GM19035 (cell line): ENCODE measurements at regions not wholly inside any gene's neighbourhood (a gene's known extent, or its start where the extent isn't known, plus 50 kb on each side); places are given as distances from the start of the nearest gene placed in this dataset.
A peak's percentile ranks its signal among the peaks of the same experiment; 100 is the strongest.

Source experiments
- ATAC-seq: cut with Tn5 transposase; IDR thresholded peaks from one replicate; pipeline ENCODE4 v1.9.1; 2021; ENCODE audit not compliant: unreplicated experiment

GRCh38 chr10:3850999-3851937 is 66.3 kb upstream of the KLF6 start:
- ATAC-seq: no peak

DNA sequence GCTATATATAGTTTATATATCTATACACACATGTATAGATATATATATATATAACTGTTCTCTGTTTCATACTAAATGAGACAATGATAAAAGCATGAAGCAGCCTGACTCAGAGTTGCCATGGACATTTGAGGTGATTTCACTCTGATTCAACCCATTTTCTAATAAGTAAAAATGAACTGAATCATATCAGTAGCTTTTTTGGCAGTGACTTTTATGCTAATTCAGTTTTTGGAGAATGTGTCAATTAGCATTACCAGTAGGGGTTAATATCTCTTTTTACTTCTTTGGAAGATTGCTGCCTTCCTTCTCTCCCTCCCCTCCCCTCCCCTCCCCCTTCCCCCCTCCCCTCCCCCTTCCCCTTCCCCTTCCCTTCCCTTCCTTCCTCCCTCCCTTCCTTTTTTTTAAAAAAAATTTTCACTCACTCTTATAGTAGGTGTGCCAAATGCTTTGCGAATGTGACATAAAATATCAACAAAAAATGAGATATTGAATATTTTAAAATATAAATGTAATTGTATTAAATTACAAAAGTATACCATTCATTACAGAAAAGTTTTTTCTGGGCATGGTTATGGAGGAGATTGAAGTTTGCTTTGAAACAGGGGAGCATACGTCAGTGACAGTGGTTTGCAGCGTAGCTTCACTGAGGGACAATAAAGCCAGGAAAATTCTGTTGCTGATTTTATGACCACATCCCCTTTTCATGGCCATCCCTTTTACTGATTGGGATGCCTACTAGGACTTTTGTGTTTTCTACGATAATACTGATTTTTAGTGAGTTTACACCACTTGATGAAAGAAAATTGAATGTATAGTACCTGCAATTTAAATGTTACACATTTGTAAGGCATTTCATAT is 64.0 kb upstream of the KLF6 start:
- no peak for ATAC-seq

DNA sequence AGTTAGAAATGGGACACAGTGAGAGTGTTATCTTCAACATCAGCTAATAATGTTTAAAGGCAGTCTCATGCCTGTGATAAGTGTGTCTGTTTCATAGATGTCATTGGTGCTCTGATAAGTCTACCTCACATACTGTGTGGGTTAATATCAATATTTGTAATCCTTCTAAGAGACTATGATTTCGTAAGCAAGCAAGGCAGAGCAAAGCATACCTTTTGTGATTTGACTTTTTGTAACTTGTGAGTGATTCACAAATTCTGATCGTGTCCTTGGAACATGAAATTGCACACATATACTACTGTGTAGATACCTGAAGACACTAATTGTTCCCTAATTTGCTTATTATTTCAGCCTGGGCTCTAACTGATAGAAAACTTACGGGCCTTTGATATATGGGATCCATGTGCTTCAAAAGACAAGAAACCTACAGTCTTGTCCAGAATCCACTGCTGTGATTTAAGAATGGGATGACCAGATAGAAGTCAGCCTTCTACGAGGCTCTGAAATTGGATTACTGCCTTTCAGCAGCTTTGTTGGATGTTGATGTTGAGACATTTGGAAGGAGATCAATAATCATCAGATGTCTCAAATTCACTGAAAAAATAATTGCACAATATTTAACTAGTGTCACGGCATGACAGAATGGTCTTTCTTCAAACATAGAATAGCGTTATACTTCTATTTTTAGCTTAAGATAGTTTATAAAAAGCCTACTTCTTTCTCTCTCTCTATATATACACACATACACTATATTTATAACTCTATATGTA is 63.2 kb upstream of the KLF6 start:
- no peak for ATAC-seq

DNA sequence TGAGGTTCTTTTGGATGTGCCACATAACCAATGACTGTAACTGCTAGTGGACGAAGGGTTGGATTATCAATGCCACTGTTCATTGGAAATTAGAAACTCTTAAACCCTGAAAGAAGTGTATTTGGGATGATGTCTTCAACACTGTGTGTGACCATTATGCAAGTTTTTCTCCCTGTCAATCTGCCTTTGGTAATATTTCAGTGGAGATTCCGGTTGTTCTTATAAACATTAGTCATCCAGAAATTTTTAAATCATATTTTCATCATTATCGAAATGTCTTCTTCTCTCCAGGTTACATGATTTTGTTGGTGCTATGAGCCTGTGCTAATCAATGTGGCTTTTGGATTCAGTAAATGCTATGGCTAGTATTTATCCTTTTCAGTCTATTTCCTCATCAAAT is 61.7 kb upstream of the KLF6 start:
- no peak for ATAC-seq

- no peak for ATAC-seq
Measured at GRCh38 chr10:3844491-3845025, 59.5 kb upstream of the KLF6 start.

- ATAC-seq: no peak
Measured at GRCh38 chr10:3838460-3839437, 53.7 kb upstream of the KLF6 start.

- ATAC-seq: no peak
Measured at GRCh38 chr10:3837647-3838459, 52.8 kb upstream of the KLF6 start.

- ATAC-seq: peak; percentile 62
Measured at GRCh38 chr10:3836222-3836820, 51.3 kb upstream of the KLF6 start.

- peak; percentile 38 for ATAC-seq
Measured at GRCh38 chr10:3835770-3836169, 50.8 kb upstream of the KLF6 start.

DNA sequence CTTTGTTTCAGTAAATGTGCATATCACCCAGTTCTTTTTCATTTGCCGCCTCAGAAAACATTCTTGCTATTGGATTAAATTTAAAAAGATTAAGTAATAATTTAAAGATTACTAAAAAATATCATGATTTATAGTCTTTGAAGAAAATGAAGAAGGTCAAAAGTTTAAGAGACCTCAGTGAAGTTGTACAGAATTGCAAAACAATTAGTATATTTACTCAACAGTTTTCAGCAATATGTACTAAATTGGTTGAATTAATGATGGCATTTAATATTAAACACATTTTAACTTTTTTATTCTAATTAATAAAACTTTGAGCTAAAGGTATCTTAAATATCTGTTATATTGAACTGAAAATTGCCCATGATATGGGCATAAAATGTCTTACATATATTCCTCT is 49.9 kb upstream of the KLF6 start:
- no peak for ATAC-seq
